HG03432 (cell line): ENCODE measurements at regions not wholly inside any gene's neighbourhood (a gene's known extent, or its start where the extent isn't known, plus 50 kb on each side); places are given as distances from the start of the nearest gene placed in this dataset.
"Not testable (repeated sequence)": the region's sequence is repeated elsewhere in the genome, so short reads cannot be mapped to it uniquely, and the experiment has no call there.

Source experiments
- ATAC-seq: cut with Tn5 transposase; IDR thresholded peaks from one replicate; pipeline ENCODE4 v1.9.1; 2021; ENCODE audit warnings: mild to moderate bottlenecking, moderate library complexity; ENCODE audit not compliant: unreplicated experiment

- ATAC-seq: no peak
These were observed 1371.1 kb downstream of the FSCB start for GRCh38 chr14:43135877-43136411.

DNA sequence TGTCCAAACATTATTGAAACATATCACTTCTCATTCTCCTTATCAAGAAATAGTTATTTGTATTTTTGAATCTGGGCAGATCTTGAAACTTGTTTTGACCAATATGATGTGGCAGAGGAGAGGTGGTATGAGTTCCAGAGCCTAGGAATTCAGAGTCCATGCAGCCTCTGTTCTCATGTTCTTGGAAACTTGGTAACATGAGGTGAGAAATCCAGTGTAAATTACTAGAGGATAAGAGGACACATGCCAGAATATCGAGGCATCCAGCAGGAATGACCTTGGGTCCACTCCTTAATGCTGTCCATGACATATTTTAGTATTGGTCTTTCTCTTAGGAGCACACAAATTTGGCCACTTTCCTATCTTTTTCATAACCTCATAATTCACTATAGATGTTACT is 1374.6 kb downstream of the FSCB start:
- no peak for ATAC-seq

GRCh38 chr14:43128429-43128828 is 1378.7 kb downstream of the FSCB start:
- ATAC-seq: not testable (repeated sequence)

- not testable (repeated sequence) for ATAC-seq
These were observed 1379.2 kb downstream of the FSCB start for GRCh38 chr14:43127874-43128273.

GRCh38 chr14:43123544-43123943 is 1383.5 kb downstream of the FSCB start:
- ATAC-seq: no peak

GRCh38 chr14:43119672-43120071 is 1387.4 kb downstream of the FSCB start:
- ATAC-seq: no peak

DNA sequence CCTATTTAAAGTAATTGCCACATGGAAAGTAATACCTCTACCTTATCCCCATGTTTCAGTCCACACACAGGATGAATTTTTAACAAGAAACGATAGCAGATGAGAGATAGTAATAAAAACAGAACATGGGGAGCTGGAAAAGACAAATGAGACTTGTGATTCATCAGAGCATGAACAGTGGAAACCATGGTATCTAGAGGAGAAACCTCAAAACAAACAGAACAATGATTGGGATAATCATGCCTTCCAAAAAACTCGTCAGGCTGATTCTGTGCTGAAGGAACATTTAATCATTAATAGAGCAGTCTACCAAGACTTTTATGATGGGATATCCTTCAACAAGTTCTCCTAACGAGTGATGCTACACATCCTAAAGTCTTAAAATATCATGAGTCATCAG is 1390.7 kb downstream of the FSCB start:
- ATAC-seq: no peak

DNA sequence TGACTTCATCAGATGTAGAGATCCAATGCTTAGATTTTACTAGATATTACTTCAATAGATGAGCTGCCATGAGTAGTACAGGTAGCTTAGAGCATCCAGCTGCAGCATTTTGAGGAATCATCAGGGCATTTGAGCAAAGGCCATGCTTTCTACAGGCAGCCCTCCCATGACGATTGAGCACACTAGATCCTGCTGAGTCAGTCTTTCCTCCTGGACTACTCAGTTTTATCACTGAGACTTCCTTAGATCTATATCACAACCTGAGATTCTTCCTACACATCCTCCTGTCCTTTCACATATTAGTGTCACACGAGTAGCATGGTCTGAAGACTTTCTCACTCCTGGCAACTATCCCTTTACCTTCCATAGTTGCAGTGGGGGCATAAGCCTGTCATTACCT is 1401.8 kb downstream of the FSCB start:
- ATAC-seq: no peak

- ATAC-seq: no peak
These were observed 1416.7 kb downstream of the FSCB start for GRCh38 chr14:43090380-43090779.

DNA sequence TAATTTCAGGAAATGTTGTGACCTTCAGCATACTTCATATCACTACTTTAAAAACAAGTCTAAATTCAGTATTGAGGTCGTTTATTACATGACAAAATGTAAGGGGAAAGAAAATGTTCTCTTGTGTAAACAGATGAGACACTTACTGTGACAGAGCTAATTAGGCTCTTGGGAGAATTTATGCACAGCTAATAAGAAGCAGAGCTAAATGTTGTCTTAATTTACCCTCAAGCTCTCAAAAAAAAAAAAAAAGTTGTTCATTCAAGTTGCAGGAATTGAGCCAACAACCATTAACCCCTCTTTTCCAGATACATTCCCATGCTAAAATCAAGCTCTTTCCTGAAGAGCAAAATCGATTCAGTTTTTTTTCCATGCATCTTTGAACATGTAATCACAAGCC is 1419.4 kb downstream of the FSCB start:
- ATAC-seq: no peak

DNA sequence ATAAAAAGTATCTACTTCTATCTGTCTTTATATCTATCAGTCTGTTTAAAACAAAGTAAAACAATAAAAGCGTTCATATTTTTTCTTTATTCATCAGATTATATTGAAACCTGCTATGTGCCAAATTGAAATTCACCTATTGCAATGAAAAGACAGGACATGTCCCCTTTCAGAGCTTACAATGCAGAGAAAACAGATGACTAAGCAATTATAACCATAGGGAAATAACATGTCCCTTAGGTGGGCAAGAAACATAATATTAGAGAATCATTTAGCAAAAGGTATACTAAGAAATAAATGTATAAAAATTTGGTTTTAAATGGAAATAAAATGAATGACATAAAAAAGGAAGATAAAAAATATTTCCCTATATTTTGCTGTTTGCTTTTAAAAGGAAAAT is 1421.3 kb downstream of the FSCB start:
- ATAC-seq: no peak

DNA sequence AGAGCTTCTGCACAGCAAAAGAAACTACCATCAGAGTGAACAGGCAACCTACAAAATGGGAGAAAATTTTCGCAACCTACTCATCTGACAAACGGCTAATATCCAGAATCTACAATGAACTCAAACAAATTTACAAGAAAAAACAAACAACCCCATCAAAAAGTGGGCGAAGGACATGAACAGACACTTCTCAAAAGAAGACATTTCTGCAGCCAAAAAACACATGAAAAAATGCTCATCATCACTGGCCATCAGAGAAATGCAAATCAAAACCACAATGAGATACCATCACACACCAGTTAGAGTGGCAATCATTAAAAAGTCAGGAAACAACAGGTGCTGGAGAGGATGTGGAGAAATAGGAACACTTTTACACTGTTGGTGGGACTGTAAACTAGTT is 1439.7 kb downstream of the FSCB start:
- ATAC-seq: not testable (repeated sequence)

DNA sequence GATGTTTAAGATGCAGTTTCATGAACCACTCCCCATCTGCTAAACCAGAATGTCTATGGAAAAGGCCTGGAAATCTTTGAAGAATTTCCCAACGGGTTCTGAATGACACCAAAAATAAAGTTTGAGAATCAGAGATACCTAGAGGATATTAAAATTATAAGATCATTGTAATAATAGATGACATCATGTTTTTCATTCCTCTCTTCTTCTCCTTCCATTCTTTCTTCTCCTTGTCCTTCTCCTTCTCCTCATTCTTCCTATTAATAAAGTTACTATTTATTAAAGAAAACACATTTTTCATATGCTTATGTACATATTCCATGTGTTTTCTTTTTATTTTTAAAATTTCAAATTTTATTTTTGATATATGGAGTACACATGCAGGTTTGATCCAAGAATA is 1449.4 kb downstream of the LRFN5 start:
- ATAC-seq: no peak

GRCh38 chr14:43052897-43053296 is 1446.2 kb downstream of the LRFN5 start:
- ATAC-seq: no peak

DNA sequence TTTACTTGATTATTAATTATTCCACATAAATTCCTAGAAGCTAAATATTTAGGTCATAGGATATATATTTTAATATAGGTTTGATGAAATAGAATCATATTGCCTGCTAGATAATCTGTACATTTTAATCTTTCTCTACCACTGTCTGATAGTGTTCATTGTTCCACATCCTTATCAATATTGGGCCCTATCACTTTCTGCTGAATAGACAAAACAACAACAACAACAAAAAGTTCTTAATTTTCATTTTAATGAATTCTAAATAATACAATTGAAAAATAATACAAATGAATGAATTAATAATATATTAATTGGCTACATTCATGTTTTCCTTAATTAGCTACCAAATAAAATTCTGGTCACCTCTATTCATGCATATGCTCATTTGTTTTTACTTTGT is 1437.2 kb downstream of the LRFN5 start:
- ATAC-seq: no peak

DNA sequence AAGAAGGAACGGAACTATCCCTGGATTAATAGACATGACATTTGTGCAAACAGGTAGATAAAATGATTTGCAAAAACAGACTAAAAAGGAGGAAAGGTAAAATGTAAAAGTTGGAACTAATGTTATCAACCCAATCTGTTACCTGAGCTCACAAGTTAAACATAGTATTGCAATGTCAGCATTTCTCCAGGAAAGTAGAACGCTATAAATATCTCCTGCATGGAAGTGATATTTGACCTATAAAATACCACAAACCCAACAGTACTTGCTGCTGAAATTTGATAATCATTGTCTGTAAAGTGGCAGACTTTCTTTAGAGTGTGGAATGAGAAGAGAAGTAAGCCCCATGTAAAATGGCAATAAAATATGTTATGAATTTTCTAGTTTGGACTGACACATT is 1435.7 kb downstream of the LRFN5 start:
- no peak for ATAC-seq

DNA sequence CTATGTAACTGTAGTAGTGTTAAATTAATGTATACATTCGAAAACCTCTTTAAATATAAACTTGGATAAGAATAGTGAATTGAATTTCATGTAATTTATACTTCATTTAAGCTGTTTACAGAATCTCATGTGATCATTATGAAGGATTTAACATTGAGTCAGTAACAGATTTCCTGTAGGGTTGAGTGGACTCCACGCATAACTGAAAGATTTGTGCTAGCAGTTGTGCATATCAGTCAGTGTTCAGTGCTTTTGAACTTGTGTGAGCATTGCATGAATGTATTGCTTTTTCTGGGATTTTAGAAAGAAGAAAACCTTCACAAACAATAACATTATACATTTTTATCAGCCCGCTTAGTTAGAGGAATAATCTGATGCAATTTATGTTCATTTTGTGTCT is 1435.3 kb downstream of the LRFN5 start:
- no peak for ATAC-seq

- no peak for ATAC-seq
These were observed 1434.5 kb downstream of the LRFN5 start for GRCh38 chr14:43041207-43041606.

GRCh38 chr14:43039881-43040280 is 1433.2 kb downstream of the LRFN5 start:
- ATAC-seq: no peak

DNA sequence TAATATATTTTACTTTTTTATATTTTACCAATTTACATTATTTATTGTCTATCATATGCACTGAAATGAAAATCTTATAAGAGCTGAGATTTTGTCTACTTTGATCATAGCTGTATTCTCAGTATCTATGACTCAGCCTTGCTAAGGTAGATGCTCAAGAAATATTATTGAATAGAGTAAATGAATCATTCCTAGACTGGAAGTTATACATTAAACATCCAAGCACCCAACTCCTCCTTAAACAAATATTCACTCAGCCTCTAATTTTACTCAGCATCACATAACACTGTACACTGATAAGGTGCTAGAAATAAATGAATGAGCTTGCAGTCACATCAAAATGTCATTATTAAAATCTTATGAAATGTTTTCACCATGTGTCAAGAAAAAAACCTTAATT is 1424.9 kb downstream of the LRFN5 start:
- no peak for ATAC-seq

DNA sequence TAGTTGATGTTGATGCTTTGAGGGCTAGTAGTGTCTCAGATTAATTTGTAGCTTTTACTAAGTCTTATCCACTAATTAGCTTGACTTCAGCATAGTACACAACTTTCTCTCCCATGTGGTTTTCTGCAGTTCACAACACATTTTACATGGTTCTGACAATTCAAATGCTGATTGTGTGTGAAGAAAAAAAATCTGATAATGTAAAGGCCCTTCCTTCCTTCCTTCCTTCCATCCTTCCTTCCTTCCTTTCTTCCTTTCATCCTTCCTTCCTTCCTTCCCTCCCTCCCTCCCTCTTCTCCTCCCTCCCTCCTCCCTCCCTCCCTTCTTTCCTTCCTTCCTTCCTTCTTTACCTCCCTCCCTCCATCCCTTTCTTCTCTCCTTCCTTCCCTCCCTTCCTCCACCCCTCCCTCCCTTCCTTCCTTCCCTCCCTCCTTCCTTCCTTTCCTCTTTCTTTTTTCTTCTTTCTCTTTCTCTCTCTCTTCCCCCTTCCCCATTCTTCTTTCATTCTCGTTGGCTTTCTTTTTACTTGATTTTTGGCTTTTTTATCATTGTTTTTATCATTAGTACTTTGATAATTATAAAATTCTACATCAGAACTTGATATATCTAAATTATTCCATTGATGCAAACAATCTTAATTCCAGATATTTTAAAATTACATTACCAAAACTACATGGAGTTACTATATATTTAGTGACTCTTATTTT is 1415.6 kb downstream of the LRFN5 start:
- ATAC-seq: no peak

DNA sequence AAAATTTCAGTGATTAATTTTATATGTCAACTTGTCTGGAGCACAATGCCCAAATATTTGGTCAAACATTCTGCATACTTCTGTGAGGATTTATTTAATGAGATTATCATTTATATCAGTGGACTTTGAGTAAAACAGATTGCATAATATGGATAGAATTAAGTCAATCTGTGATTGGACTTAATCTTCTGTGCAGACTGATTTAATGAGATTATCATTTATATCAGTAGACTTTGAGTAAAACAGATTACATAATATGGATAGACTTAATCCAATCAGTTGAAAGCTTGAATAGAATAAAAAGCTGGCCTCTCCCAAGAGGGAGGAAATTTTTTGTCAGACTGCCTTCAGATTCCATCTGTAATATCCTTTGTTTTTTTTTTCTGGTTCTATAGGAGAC is 1413.2 kb downstream of the LRFN5 start:
- no peak for ATAC-seq

DNA sequence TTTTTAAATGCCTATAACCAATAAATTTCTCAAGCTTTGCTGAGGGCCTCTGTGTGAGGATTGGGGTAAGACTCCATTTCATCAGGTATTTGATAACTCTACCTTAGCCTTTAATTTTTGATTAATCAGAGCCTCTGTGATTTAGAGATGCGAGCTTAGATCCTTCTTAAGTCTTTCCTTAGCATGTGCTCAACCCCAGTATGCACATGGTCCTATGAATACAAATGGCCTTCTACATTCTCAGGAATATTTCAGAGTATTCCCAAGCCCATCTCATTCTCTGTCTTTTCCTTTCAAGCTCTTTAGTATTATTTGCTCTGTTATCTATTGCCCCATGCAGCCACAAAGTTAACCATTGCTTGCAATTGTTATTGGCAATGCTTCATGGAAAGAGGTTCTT is 1407.7 kb downstream of the LRFN5 start:
- ATAC-seq: no peak
